ENCODE measurements at regions not wholly inside any gene's neighbourhood (a gene's known extent, or its start where the extent isn't known, plus 50 kb on each side); places are given as distances from the start of the nearest gene placed in this dataset.
"Not testable (repeated sequence)": the region's sequence is repeated elsewhere in the genome, so short reads cannot be mapped to it uniquely, and the experiment has no call there.

GRCh38 chr15:20272422-20273184, 269.0 kb downstream of the GOLGA6L6 start:
- no peak overlapping the region for H2AFZ ChIP-seq (ENCODE audit: low read depth, low read length)

GRCh38 chr15:20271647-20272046, 270.0 kb downstream of the GOLGA6L6 start:
- H2AFZ ChIP-seq (ENCODE audit: low read depth, low read length), result no peak overlapping the region
- H3K9ac ChIP-seq (ENCODE audit: low read depth, low read length), result no peak overlapping the region
- H3K27me3 ChIP-seq (ENCODE audit: insufficient read depth, low read length, poor library complexity), result no peaks in the 10 kb centered on the region
- no peaks in the 10 kb centered on the region for H3K79me2 ChIP-seq (ENCODE audit: insufficient read depth, low read length)
- H3K9me3 ChIP-seq (ENCODE audit: insufficient read depth, low read length, severe bottlenecking), result no peaks in the 10 kb centered on the region
- no peak overlapping the region for H3K4me2 ChIP-seq (ENCODE audit: insufficient read depth, low read length)
- H3K4me1 ChIP-seq (ENCODE audit: insufficient read depth, low read length), result no peaks in the 10 kb centered on the region
- no peak overlapping the region for H3K27ac ChIP-seq (ENCODE audit: low read length)
- DNase-seq (no peak), ATAC-seq (ENCODE audit: insufficient read depth, low read depth) (no peak)
- H4K20me1 ChIP-seq (ENCODE audit: insufficient read depth, low read length), result no peaks in the 10 kb centered on the region
- no peaks in the 10 kb centered on the region for H3K36me3 ChIP-seq (ENCODE audit: insufficient read depth, low read length)
- TF ChIP-seq, protein P1, sequence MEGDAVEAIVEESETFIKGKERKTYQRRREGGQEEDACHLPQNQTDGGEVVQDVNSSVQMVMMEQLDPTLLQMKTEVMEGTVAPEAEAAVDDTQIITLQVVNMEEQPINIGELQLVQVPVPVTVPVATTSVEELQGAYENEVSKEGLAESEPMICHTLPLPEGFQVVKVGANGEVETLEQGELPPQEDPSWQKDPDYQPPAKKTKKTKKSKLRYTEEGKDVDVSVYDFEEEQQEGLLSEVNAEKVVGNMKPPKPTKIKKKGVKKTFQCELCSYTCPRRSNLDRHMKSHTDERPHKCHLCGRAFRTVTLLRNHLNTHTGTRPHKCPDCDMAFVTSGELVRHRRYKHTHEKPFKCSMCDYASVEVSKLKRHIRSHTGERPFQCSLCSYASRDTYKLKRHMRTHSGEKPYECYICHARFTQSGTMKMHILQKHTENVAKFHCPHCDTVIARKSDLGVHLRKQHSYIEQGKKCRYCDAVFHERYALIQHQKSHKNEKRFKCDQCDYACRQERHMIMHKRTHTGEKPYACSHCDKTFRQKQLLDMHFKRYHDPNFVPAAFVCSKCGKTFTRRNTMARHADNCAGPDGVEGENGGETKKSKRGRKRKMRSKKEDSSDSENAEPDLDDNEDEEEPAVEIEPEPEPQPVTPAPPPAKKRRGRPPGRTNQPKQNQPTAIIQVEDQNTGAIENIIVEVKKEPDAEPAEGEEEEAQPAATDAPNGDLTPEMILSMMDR (IDR thresholded peaks at IDR 0.05; ENCODE audit: borderline replicate concordance, extremely low read depth, low read length, poor library complexity, severe bottlenecking), result no peak
- TF ChIP-seq EZH2 (IDR thresholded peaks at IDR 0.05; ENCODE audit: borderline replicate concordance, low read depth, low read length, severe bottlenecking), result no peak
- no peak overlapping the region for H3K4me3 ChIP-seq (ENCODE audit: low read depth in 1 of 2, low read length in 2 of 2)

More at GRCh38 chr15:20272422-20273184, 269.0 kb downstream of the GOLGA6L6 start:
- H3K36me3 ChIP-seq (ENCODE audit: insufficient read depth, low read length), result no peaks in the 10 kb centered on the region
- no peak for ATAC-seq (ENCODE audit: insufficient read depth, low read depth)
- TF ChIP-seq, protein P1 (IDR thresholded peaks at IDR 0.05; ENCODE audit: borderline replicate concordance, extremely low read depth, low read length, poor library complexity, severe bottlenecking), result no peak
- no peak overlapping the region for H3K27ac ChIP-seq (ENCODE audit: low read length)
- no peak overlapping the region for H3K4me3 ChIP-seq (ENCODE audit: low read depth in 1 of 2, low read length in 2 of 2)
- no peak overlapping the region for H3K4me2 ChIP-seq (ENCODE audit: insufficient read depth, low read length)
- DNase-seq, result no peak
- no peaks in the 10 kb centered on the region for H4K20me1 ChIP-seq (ENCODE audit: insufficient read depth, low read length)
- H3K9ac ChIP-seq (ENCODE audit: low read depth, low read length), result no peak overlapping the region
- H3K27me3 ChIP-seq (ENCODE audit: insufficient read depth, low read length, poor library complexity), result no peaks in the 10 kb centered on the region
- H3K79me2 ChIP-seq (ENCODE audit: insufficient read depth, low read length), result no peaks in the 10 kb centered on the region
- H3K4me1 ChIP-seq (ENCODE audit: insufficient read depth, low read length), result no peaks in the 10 kb centered on the region
- H3K9me3 ChIP-seq (ENCODE audit: insufficient read depth, low read length, severe bottlenecking), result no peaks in the 10 kb centered on the region

DNA sequence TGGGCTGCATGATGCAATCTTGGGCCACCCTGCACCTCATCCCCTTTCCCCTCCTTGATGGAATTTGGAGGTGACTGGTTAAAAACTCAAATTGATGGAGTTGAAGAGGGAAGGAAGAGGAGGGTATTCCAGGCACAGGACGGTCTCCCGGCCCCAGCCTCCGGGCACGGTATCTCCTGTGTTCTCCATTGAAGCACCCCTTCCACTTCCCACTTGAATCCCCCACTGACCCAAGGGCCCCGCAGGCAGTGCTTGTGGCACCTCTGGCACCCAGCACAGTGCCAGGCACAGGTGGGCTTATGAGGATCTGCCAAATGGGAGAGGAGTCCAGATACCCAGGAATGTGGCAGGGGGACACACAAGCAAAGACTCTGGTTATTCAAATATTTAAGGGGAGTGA, 271.6 kb downstream of the GOLGA6L6 start:
- not testable (repeated sequence) for ATAC-seq (ENCODE audit: insufficient read depth, low read depth); H3K27ac ChIP-seq (ENCODE audit: low read length)

DNA sequence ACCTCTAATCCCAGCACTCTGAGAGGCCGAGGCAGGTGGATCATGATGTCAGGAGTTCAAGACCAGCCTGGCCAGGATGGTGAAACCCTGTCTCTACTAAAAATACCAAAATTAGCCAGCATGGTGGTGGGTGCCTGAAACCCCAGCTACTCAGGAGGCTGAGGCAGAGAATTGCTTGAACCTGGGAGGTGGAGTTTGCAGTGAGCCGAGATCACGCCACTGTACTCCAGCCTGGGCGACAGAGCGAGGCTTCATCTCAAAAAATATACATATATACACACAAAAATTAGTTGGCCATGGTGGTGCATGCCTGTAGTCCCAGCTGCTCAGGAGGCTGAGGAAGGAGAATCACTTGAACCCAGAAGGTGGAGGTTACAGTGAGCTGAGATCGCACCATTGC, 273.6 kb downstream of the GOLGA6L6 start:
- not testable (repeated sequence) for H4K20me1 ChIP-seq (ENCODE audit: insufficient read depth, low read length); H3K9ac ChIP-seq (ENCODE audit: low read depth, low read length); H2AFZ ChIP-seq (ENCODE audit: low read depth, low read length); H3K79me2 ChIP-seq (ENCODE audit: insufficient read depth, low read length); H3K27me3 ChIP-seq (ENCODE audit: insufficient read depth, low read length, poor library complexity); H3K4me1 ChIP-seq (ENCODE audit: insufficient read depth, low read length); H3K4me2 ChIP-seq (ENCODE audit: insufficient read depth, low read length); H3K9me3 ChIP-seq (ENCODE audit: insufficient read depth, low read length, severe bottlenecking); DNase-seq; H3K27ac ChIP-seq (ENCODE audit: low read length); H3K4me3 ChIP-seq (ENCODE audit: low read depth in 1 of 2, low read length in 2 of 2); ATAC-seq (ENCODE audit: insufficient read depth, low read depth); H3K36me3 ChIP-seq (ENCODE audit: insufficient read depth, low read length)

More for the DNA sequence above, 271.6 kb downstream of the GOLGA6L6 start:
- not testable (repeated sequence) for H3K36me3 ChIP-seq (ENCODE audit: insufficient read depth, low read length); H3K27me3 ChIP-seq (ENCODE audit: insufficient read depth, low read length, poor library complexity); DNase-seq; H3K4me2 ChIP-seq (ENCODE audit: insufficient read depth, low read length); H3K9me3 ChIP-seq (ENCODE audit: insufficient read depth, low read length, severe bottlenecking); H3K79me2 ChIP-seq (ENCODE audit: insufficient read depth, low read length); H3K9ac ChIP-seq (ENCODE audit: low read depth, low read length); H2AFZ ChIP-seq (ENCODE audit: low read depth, low read length); H3K4me3 ChIP-seq (ENCODE audit: low read depth in 1 of 2, low read length in 2 of 2); H4K20me1 ChIP-seq (ENCODE audit: insufficient read depth, low read length); H3K4me1 ChIP-seq (ENCODE audit: insufficient read depth, low read length)

DNA sequence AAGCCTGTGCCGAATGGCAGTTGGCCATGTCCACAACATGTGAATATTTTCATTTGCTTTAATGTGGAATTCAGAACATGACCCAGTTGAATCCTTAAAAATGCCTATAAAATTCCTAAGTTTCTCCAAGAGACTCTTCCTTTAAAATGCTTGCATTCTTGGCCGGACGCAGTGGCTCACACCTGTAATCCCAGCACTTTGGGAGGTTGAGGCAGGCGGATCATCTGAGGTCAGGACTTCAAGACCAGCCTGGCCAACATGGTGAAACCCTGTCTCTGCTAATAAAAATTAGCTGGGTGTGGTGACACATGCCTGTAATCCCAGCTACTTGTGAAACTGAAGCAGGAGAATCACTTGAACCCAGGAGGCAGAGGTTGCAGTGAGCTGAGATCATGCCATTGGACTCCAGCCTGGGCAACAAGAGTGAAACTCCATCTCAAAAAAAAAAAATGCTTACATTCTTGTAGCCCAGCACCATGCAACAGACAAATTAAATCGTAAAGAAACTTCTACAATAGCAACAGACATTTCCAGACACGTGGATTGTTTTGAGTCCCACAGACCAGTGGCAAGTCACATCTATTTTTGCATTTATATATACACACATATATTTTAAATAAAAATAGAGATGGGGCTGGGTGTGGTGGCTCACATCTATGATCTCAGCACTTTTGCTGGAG, 274.4 kb downstream of the GOLGA6L6 start:
- H3K9me3 ChIP-seq (ENCODE audit: insufficient read depth, low read length, severe bottlenecking), result not testable (repeated sequence)

DNA sequence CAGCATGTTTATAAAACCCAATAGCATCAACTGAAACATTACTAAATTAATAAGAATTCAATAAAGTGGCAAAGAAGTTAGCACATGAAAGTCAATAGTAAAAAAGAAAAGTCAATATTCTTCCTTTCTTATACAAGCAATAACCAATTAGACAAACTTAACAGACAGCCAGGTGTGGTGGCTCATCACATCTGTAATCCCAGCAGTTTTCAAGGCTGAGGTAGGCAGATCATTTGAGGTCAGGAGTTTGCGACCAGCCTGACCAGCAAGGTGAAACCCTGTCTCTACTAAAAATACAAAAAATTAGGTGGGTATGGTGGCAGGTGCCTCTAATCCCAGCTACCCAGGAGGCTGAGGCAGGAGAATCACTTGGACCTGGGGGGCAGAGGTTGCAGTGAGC, 275.9 kb downstream of the GOLGA6L6 start:
- not testable (repeated sequence) for H3K9me3 ChIP-seq (ENCODE audit: insufficient read depth, low read length, severe bottlenecking); H3K27ac ChIP-seq (ENCODE audit: low read length); H3K9ac ChIP-seq (ENCODE audit: low read depth, low read length)

More for the DNA sequence above, 274.4 kb downstream of the GOLGA6L6 start:
- DNase-seq; ATAC-seq (ENCODE audit: insufficient read depth, low read depth); H3K27ac ChIP-seq (ENCODE audit: low read length); H3K4me3 ChIP-seq (ENCODE audit: low read depth in 1 of 2, low read length in 2 of 2); H3K36me3 ChIP-seq (ENCODE audit: insufficient read depth, low read length); H3K79me2 ChIP-seq (ENCODE audit: insufficient read depth, low read length); H2AFZ ChIP-seq (ENCODE audit: low read depth, low read length); H3K4me1 ChIP-seq (ENCODE audit: insufficient read depth, low read length); H4K20me1 ChIP-seq (ENCODE audit: insufficient read depth, low read length); H3K27me3 ChIP-seq (ENCODE audit: insufficient read depth, low read length, poor library complexity); H3K4me2 ChIP-seq (ENCODE audit: insufficient read depth, low read length); H3K9ac ChIP-seq (ENCODE audit: low read depth, low read length): not testable (repeated sequence)

More for the DNA sequence above, 275.9 kb downstream of the GOLGA6L6 start:
- H3K4me1 ChIP-seq (ENCODE audit: insufficient read depth, low read length); H3K4me2 ChIP-seq (ENCODE audit: insufficient read depth, low read length); DNase-seq; H3K27me3 ChIP-seq (ENCODE audit: insufficient read depth, low read length, poor library complexity); H3K36me3 ChIP-seq (ENCODE audit: insufficient read depth, low read length); H3K4me3 ChIP-seq (ENCODE audit: low read depth in 1 of 2, low read length in 2 of 2); H2AFZ ChIP-seq (ENCODE audit: low read depth, low read length); H3K79me2 ChIP-seq (ENCODE audit: insufficient read depth, low read length); ATAC-seq (ENCODE audit: insufficient read depth, low read depth); H4K20me1 ChIP-seq (ENCODE audit: insufficient read depth, low read length): not testable (repeated sequence)

Measured in DND-41 (cell line).